ENCODE measurements at regions not wholly inside any gene's neighbourhood (a gene's known extent, or its start where the extent isn't known, plus 50 kb on each side); places are given as distances from the start of the nearest gene placed in this dataset.
"Not testable (repeated sequence)": the region's sequence is repeated elsewhere in the genome, so short reads cannot be mapped to it uniquely, and the experiment has no call there.

DNA sequence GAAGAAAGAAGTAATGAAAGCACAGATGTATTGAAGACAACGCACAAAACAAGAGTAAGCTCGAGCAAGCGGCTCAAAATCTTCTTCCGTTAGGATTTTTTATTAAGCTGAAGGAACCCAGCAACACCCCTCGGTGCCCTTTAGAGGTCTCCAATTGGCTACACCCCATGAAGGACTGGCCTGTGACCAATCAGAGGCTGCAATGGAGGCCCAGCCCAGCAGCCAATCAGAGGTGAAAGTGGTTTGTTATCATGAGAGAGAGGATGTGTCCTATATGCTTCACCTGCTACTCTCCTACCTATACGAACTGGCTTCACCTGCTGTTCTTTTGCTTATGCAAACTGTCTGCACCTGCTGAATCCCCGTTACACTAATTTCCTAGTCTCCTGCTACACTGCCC lies 358.8 kb downstream of the C12orf50 start:
- peak; percentile 97 for DNase-seq

DNA sequence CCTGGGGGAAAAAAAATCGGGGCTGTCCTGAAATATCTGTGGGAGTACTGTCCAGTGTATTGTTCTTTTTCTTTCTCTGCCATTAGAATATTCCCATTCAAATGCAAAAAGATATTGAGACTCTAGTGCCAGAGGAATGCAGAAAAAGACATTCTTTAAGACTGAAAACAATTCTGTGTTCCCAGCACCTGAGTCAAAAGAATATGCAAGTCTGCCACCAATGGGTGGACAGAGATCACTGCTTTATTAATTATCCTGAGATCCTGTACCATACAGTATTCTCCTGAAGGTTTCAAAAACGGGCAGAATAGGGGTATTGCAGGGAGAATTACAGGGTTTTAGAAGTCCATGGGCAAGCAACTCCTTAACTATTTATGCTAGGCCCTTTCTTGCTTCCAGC lies 361.8 kb downstream of the C12orf50 start:
- peak; percentile 61 for DNase-seq

DNA sequence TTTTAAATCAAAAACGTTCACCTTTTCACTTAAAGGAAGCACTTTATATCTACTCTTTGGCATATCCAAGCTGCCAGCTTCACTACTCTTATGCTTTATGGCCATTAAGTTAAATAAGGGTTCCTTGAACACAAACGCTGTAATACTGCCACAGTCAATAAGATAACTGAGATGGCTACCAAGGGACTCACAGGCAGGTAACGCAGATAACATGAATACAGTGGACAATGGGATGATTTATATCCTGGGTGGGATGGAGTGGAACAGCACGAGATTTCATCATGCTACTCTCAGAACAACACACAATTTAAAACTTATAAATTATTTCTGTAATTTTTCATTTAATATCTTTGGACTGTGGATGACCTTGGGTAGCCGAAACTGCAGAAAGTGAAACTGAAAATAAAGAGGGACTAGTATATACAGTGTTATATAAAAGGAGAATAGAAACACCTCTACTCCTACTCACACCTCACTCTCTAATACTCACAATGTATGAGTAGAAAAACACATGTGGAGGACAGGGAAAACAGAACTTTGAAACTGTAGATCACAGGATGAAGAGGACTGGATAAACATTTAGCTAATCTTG lies 367.3 kb downstream of the C12orf50 start:
- DNase-seq = peak; percentile 79

DNA sequence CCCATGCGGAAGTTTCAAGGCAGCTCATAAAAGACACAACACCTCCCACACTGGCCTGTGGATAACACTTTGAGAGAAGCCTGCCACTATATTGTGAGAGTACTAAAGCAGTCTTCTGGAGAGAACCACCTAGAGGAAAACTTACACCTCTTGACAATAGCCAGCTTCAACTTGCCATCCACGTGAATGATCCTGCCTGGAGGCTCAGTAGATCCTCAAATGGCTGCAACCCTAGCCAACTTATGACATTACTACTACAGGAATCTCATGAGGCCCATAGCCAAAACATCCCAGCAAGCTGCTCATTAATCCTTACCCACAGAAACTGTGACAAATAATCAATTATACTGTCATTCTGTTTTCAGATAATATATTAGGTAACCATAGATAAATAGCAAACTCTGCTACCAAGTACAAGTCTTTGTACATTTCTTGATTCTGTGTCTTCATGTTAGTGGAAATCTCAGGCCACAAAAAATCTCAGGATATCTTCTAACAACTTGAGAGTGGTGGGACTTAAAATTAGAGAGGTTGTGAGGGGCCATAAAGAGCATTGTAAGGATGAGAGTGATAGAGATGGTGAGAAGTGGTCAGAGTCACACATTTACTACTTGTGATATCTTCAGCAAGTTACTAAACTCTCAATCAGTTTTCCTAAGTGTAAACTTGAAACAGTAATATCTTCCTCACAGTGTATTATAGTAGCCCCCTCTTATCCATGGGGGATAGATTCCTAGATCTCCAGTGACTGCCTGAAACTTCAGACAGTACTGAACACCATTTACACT lies 368.0 kb downstream of the C12orf50 start:
- DNase-seq = no peak

GRCh38 chr12:87660291-87660690 lies 368.9 kb downstream of the C12orf50 start:
- no peak for DNase-seq

GRCh38 chr12:87656311-87656710 lies 372.9 kb downstream of the C12orf50 start:
- no peak for DNase-seq

- no peak for DNase-seq
Observed at GRCh38 chr12:87651670-87652425, 377.4 kb downstream of the C12orf50 start.

DNA sequence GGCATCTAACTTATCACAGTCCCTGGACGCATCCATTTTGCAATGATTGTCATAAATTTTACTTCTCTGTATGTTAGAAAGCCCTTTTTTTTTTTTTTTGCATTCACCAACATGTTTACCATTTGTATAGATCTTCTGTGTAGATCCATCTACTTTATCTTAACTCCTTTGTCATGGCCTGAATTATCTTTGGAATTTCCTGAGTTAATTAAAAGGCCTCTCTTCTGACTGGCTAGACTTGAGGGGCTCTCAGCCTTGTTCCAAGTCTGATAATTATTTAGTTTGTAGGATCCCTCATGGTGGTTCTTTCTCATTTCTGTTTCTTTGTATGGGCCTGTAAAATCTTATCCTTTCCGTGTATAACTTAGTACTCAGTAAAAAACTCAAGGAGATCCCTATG lies 387.0 kb downstream of the C12orf50 start:
- no peak for DNase-seq

GRCh38 chr12:87618199-87618598 lies 411.0 kb downstream of the C12orf50 start:
- DNase-seq = no peak

- DNase-seq = no peak
Observed at GRCh38 chr12:87612996-87613395, 416.2 kb downstream of the C12orf50 start.

- DNase-seq = no peak
Observed at GRCh38 chr12:87608321-87608720, 420.9 kb downstream of the C12orf50 start.

DNA sequence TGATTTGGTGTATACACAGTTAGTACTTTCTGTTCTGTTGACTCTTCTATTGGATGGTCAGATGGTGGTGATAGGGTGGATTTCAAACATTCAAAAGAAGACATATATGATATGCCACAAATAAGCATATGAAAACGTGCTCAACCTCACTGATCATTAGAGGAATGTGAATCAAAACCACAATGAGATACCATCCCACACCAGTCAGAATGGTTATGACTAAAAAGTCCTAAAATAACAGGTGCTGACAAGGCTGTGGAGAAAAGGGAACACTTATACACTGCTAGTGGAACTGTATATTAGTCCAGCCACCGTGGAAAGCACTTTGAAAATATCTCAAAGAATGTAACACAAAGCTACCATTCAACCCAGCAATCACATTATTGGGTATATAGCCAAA lies 425.5 kb downstream of the C12orf50 start:
- no peak for DNase-seq

DNA sequence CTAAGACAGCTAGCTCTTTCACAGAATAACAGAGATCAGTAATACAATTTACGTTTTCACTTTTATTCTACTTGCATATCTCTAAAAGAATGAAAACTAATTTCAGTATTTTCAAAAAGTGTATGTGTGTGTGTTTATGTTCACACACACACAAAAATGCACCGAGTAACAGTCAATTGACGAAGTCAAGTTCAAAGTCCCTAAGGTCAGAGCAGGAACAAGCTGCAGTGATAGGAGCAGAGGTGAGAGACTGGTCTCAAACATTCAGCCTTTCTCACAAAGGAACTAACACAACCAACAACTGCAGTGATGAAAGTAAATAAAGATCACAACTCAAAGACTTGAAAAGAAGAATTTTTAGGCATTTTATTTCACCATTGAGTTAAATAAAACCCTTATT lies 429.7 kb downstream of the C12orf50 start:
- no peak for DNase-seq

DNA sequence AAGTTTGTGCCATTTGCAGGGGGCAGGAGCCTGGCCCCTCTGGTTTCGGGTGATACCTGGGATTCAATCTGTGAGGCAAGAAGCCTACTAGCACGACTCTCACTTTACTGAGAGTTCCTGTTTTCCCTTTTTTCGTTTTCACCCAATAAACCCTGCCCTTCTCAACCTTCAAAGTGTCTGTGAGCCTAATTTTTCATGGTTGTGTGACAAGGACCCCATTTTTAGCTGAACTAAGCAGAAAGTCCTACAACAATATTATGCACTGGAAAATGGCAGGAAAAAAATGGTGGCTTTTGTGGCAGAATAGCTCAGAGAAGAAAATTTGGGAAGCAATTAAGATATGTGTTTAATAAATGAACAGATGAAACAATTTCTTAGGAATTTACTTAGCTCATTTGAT lies 432.1 kb downstream of the C12orf50 start:
- DNase-seq = no peak

DNA sequence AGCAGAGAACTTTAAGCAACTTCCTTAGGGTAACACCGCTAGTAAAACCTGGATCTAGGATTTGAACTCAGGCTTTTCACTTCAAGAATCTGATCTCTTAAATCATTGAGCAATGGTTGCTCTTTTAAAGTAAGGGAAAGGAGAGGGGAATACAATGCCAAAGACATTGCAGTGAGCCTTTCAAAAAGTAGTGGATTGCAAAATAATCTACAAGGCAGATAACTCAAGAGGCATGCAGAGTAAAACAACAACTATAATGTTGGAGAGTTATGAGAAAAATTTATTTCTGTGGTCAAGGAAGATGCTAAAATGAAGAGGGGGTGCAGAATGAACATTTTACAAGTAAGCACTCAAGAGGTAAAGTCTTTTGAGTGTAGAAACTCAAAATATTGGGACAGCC lies 432.6 kb downstream of the C12orf50 start:
- DNase-seq = no peak

- DNase-seq = no peak
Observed at GRCh38 chr12:87596134-87596533, 433.1 kb downstream of the C12orf50 start.

DNA sequence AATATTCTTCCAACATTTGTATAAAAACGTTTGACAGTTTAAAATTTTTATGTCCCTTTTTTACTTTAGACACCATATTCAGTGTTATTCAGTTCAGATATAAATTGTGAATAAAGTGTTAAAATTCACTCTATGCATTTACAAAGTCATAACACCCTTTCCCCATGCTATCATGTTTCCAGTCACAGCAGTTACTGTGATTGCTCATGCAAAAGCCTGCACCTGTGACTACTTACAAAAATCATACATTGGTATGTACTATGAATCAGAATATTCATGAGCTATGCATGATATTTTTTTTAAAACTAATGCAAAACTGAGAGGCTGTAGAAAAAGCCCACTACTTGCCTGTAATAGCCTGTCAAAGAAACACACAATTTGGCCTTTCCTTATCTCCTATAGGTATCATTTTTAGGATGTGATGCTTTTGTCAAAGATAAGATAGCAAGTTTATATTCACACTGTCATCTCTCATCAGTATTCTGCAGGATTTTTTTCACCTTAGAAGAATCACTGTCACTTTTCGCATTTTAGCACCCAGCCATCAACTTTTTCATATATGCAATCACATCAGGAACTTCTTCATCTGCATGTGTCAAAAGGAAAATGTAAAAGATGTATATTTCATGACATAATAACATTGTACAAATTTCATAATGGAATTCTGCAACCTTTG lies 443.2 kb downstream of the C12orf50 start:
- DNase-seq = no peak

GRCh38 chr12:87579091-87579490 lies 450.1 kb downstream of the C12orf50 start:
- DNase-seq = not testable (repeated sequence)

DNA sequence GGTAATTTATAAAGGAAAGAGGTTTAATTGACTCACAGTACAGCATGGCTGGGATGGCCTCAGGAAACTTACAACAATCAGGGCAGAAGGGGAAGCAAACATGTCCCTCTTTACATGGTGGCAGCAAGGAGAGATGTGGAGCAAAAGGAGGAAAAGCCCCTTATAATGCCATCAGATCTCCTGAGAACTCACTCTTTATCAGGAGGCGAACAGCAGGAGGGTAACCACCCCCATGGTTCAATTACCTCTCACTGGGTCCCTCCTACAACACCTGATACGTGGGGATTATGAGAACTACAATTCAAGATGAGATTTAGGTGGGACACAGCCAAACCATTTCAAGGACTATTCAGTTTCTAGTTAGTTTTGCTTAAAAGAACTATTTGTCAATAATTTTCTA lies 453.3 kb downstream of the C12orf50 start:
- DNase-seq = no peak

DNA sequence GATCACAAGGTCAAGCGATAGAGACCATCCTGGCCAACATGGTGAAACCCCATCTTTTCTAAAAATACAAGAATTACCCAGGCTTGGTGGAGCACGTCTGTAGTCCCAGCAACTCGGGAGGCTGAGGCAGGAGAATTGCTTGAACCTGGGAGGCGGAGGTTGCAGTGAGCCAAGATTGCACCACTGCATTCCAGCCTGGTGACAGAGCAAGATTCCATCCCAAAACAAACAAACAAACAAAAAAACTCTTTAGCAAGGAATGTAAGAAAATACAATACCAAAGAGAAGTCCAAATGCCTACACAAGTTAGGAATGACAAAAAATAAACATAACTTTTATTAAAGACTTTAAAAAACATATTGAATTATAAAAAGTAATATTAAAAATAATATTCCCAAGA lies 462.3 kb downstream of the C12orf50 start:
- not testable (repeated sequence) for DNase-seq

GRCh38 chr12:87556985-87557384 lies 472.2 kb downstream of the C12orf50 start:
- no peak for DNase-seq

DNA sequence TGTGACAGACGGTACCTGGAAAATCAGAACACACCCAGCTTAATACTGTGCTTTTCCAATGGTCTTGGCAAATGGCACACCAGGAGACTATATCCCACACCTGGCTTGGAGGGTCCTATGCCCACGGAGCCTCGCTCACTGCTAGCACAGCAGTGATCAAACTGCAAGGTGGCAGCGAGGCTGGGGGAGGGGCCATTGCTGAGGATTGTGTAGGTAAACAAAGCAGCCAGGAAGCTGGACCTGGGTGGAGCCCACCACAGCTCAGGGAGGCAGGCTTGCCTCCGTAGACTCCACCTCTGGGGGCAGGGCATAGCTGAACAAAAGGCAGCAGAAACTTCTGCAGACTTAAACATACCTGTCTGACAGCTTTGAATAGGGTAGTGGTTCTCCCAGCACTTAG lies 498.0 kb downstream of the C12orf50 start:
- not testable (repeated sequence) for DNase-seq

DNA sequence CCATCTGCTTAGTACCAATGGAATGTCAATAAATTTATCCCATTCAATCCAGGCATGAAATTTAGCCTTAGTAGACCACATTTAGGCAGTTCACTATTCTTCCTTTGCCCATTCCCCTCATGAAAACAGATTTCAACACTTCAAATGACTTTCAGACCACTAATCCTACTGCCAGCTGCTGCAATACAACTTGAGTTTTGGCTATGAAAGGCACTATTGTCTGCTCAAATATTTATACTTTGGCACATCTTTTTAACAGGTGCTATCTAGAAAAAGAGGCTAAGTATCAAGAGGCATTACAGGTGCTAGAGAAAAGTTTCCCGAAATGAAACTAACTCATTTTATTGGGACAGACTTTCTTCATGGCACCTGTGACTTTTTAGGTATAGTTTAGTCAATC lies 499.8 kb downstream of the C12orf50 start:
- DNase-seq = no peak
